ENCODE measurements at regions not wholly inside any gene's neighbourhood (a gene's known extent, or its start where the extent isn't known, plus 50 kb on each side); places are given as distances from the start of the nearest gene placed in this dataset. TPM values are rescaled to one million over a fixed set of nuclear protein-coding genes. Genes with fewer than 3 reads are reported as not detected.

- DNase-seq (ENCODE audit: low read depth in 4 of 6, low spot score in 6 of 6) = peak in 1 of 6 donors; percentile 21
- no peaks in the 10 kb centered on the region for H3K36me3 ChIP-seq (ENCODE audit: control insufficient read depth, insufficient read depth, low read length)
- WGBS (ENCODE audit: insufficient coverage) = 72% methylated on average over 4 of the region's 5 CpGs
- no peak overlapping the region for H3K4me3 ChIP-seq (ENCODE audit: low read depth, low read length)
- no peaks in the 10 kb centered on the region for H3K9me3 ChIP-seq (ENCODE audit: control insufficient read depth, insufficient read depth, low read length)
- H3K27me3 ChIP-seq (ENCODE audit: control insufficient read depth, insufficient read depth, low read length) = no peaks in the 10 kb centered on the region
- H3K4me1 ChIP-seq (ENCODE audit: control insufficient read depth, insufficient read depth, low read length) = peaks cover 17% of the 10 kb centered on the region
- H3K27ac ChIP-seq (ENCODE audit: low read depth, low read length) = no peak overlapping the region
Observed at GRCh38 chr2:41994233-41994637, 53.6 kb upstream of the PKDCC start.

- 96% methylated on average over 6 of the region's 8 CpGs for WGBS (ENCODE audit: insufficient coverage)
- H3K4me1 ChIP-seq (ENCODE audit: control insufficient read depth, insufficient read depth, low read length) = peaks cover 16% of the 10 kb centered on the region
- H3K36me3 ChIP-seq (ENCODE audit: control insufficient read depth, insufficient read depth, low read length) = no peaks in the 10 kb centered on the region
- no peak for DNase-seq (ENCODE audit: low read depth in 4 of 6, low spot score in 6 of 6)
- H3K4me3 ChIP-seq (ENCODE audit: low read depth, low read length) = no peak overlapping the region
- H3K27me3 ChIP-seq (ENCODE audit: control insufficient read depth, insufficient read depth, low read length) = no peaks in the 10 kb centered on the region
- H3K27ac ChIP-seq (ENCODE audit: low read depth, low read length) = no peak overlapping the region
- no peaks in the 10 kb centered on the region for H3K9me3 ChIP-seq (ENCODE audit: control insufficient read depth, insufficient read depth, low read length)
Observed at GRCh38 chr2:41994661-41995060, 53.2 kb upstream of the PKDCC start.

- Histone ChIP-seq H3K36me3 (ENCODE audit: control insufficient read depth, insufficient read depth, low read length) (no peaks in the 10 kb centered on the region), H3K4me1 (ENCODE audit: control insufficient read depth, insufficient read depth, low read length) (peaks cover 8% of the 10 kb centered on the region), H3K4me3 (ENCODE audit: low read depth, low read length) (no peak overlapping the region), H3K9me3 (ENCODE audit: control insufficient read depth, insufficient read depth, low read length) (no peaks in the 10 kb centered on the region), H3K27me3 (ENCODE audit: control insufficient read depth, insufficient read depth, low read length) (no peaks in the 10 kb centered on the region), H3K27ac (ENCODE audit: low read depth, low read length) (no peak overlapping the region)
- no CpG with 5 or more reads among the region's 4 CpGs for WGBS (ENCODE audit: insufficient coverage)
- no peak for DNase-seq (ENCODE audit: low read depth in 4 of 6, low spot score in 6 of 6)
Observed at GRCh38 chr2:41997561-41997960, 50.3 kb upstream of the PKDCC start.

Small RNA genes lying in the stretch of these regions (small RNA-seq; reads per million reads assigned to genes)
- gene RF00019 (ENCODE audit: low replicate concordance) (not detected), gene RNU4-63P (ENCODE audit: low replicate concordance) (not detected)

All from spinal cord (tissue), 10 donors.